Mesothelial cell of epicardium (in vitro differentiated cells): ENCODE measurements at regions not wholly inside any gene's neighbourhood (a gene's known extent, or its start where the extent isn't known, plus 50 kb on each side); places are given as distances from the start of the nearest gene placed in this dataset.

Source experiments
- DNase-seq, 2 experiments: peaks; one replicate each; pipeline ENCODE4 v3.0.0; 2021; ENCODE audit warnings: low spot score in 2 of 2; ENCODE audit not compliant: unreplicated experiment in 2 of 2
- H3K27ac Mint-ChIP-seq: 2 replicates; pipeline ENCODE4 v1.8.0; 2021; ENCODE audit warnings: mixed read lengths
- H3K27me3 Mint-ChIP-seq: 2 replicates; pipeline ENCODE4 v1.8.0; 2021; ENCODE audit warnings: low read depth, mixed read lengths
- H3K36me3 Mint-ChIP-seq: 2 replicates; pipeline ENCODE4 v1.8.0; 2021; ENCODE audit warnings: mixed read lengths
- H3K4me1 Mint-ChIP-seq: 2 replicates; pipeline ENCODE4 v1.8.0; 2021; ENCODE audit warnings: mixed read lengths
- H3K4me3 Mint-ChIP-seq: 2 replicates; pipeline ENCODE4 v1.8.0; 2021; ENCODE audit warnings: mild to moderate bottlenecking, moderate library complexity, mixed read lengths
- H3K9me3 Mint-ChIP-seq: 2 replicates; pipeline ENCODE4 v1.8.0; 2021; ENCODE audit warnings: mixed read lengths
- CTCF ChIP-seq: fragments of 200-600 bp; sonication (generic); IDR thresholded peaks from one replicate; pipeline ENCODE4 v1.5.0; 2021; ENCODE audit warnings: antibody characterized with exemption; ENCODE audit not compliant: unreplicated experiment

DNA sequence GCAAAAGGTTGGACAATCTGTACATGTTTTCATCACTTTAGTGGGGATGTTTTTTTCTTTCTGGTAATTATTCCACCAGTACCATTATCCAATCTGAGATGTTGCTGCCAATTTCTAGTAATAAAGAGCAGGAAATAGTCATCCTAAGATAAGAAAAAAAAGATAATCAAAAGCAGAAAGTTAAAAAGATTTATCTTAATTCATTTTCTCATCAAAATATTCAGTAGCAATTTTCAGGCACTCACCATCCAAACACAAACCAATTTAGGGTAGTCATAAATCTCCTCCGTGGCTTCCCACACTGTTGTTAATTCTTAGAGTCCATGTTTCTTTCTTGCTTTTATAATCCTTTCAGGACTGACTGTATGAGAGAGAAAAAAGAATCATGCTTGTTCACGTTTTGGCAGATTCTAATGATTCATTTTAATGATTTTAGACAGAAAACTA is 263.7 kb upstream of the UGT8 start:
- no peak for DNase-seq
- peaks cover 9% of the 10 kb centered on the region for H3K4me1 Mint-ChIP-seq
- no peaks in the 10 kb centered on the region for H3K27me3 Mint-ChIP-seq
- TF ChIP-seq CTCF, result no peak
- no peak overlapping the region for H3K27ac Mint-ChIP-seq
- peaks cover 6% of the 10 kb centered on the region for H3K9me3 Mint-ChIP-seq
- no peaks in the 10 kb centered on the region for H3K36me3 Mint-ChIP-seq
- no peak overlapping the region for H3K4me3 Mint-ChIP-seq

- no peak for TF ChIP-seq CTCF
- Mint-ChIP-seq H3K9me3 (peaks cover 5% of the 10 kb centered on the region), H3K27me3 (no peaks in the 10 kb centered on the region), H3K27ac (no peak overlapping the region), H3K4me1 (peaks cover 9% of the 10 kb centered on the region), H3K4me3 (no peak overlapping the region), H3K36me3 (no peaks in the 10 kb centered on the region)
- DNase-seq, result no peak
Measured at GRCh38 chr4:114335339-114335738, 263.3 kb upstream of the UGT8 start.

- no peaks in the 10 kb centered on the region for H3K4me1 Mint-ChIP-seq
- no peak for DNase-seq
- no peaks in the 10 kb centered on the region for H3K27me3 Mint-ChIP-seq
- no peaks in the 10 kb centered on the region for H3K36me3 Mint-ChIP-seq
- peaks cover 1% of the 10 kb centered on the region for H3K9me3 Mint-ChIP-seq
- TF ChIP-seq CTCF, result no peak
- H3K27ac Mint-ChIP-seq, result no peak overlapping the region
- H3K4me3 Mint-ChIP-seq, result no peak overlapping the region
Measured at GRCh38 chr4:114343015-114343414, 255.6 kb upstream of the UGT8 start.

GRCh38 chr4:114349543-114350175 is 248.9 kb upstream of the UGT8 start:
- Mint-ChIP-seq H3K4me3 (no peak overlapping the region), H3K4me1 (no peaks in the 10 kb centered on the region), H3K9me3 (peaks cover 25% of the 10 kb centered on the region), H3K36me3 (peaks cover 7% of the 10 kb centered on the region), H3K27me3 (no peaks in the 10 kb centered on the region), H3K27ac (no peak overlapping the region)
- TF ChIP-seq CTCF, result no peak
- DNase-seq, result no peak

DNA sequence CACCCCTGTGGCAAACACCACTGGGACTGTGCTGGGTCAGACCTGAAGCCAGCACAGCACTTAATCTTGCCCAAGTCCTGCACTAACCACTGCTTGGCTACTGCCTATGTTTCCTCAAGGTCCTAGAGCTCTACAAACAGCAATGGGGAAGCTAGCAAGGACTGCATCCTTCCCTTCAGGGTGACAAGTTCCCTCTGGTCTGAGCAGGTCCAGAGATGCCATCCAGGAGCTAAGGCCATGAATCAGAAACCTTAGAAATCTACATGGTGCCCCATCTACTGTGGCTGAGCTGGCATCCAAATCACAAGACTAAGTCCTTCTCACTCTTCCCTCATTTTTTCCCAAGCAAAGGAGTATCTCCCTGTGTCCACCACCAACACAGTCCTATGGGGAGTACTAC is 239.7 kb upstream of the UGT8 start:
- no peaks in the 10 kb centered on the region for H3K36me3 Mint-ChIP-seq
- no peaks in the 10 kb centered on the region for H3K4me1 Mint-ChIP-seq
- peaks cover 7% of the 10 kb centered on the region for H3K9me3 Mint-ChIP-seq
- TF ChIP-seq CTCF, result no peak
- no peak for DNase-seq
- no peaks in the 10 kb centered on the region for H3K27me3 Mint-ChIP-seq
- no peak overlapping the region for H3K27ac Mint-ChIP-seq
- H3K4me3 Mint-ChIP-seq, result no peak overlapping the region

GRCh38 chr4:114361249-114361648 is 237.4 kb upstream of the UGT8 start:
- no peak overlapping the region for H3K4me3 Mint-ChIP-seq
- H3K4me1 Mint-ChIP-seq, result peaks cover 7% of the 10 kb centered on the region

More at GRCh38 chr4:114361249-114361648, 237.4 kb upstream of the UGT8 start:
- DNase-seq, result no peak
- no peaks in the 10 kb centered on the region for H3K36me3 Mint-ChIP-seq
- no peak overlapping the region for H3K27ac Mint-ChIP-seq
- H3K9me3 Mint-ChIP-seq, result peaks cover 3% of the 10 kb centered on the region
- no peaks in the 10 kb centered on the region for H3K27me3 Mint-ChIP-seq
- TF ChIP-seq CTCF, result no peak
